WTC11 (cell line): ENCODE measurements at regions not wholly inside any gene's neighbourhood (a gene's known extent, or its start where the extent isn't known, plus 50 kb on each side); places are given as distances from the start of the nearest gene placed in this dataset.

ENCODE experiments used
- ATAC-seq: fragments of 200-7000 bp; cut with Tn5 transposase; 2 replicates; pipeline ENCODE4 v1.10.0; 2021; ENCODE audit warnings: mild to moderate bottlenecking, moderate library complexity
- CTCF ChIA-PET: fragments of 300-600 bp; sonication (Branson Sonifier 250); formaldehyde crosslinking; loops from one replicate; lab custom pipeline; 2021; ENCODE audit warnings: antibody characterized with exemption; lab: Charles Lee
- POLR2A ChIA-PET: fragments of 350-600 bp; sonication (Branson Sonifier 250); formaldehyde crosslinking; loops from one replicate; lab custom pipeline; 2021; ENCODE audit warnings: antibody characterized with exemption; lab: Charles Lee
- DNase-seq: peaks from one replicate; pipeline ENCODE4 v3.0.0; 2021; ENCODE audit warnings: low spot score
- H3K27ac Mint-ChIP-seq: 2 replicates; pipeline ENCODE4 v1.8.0; 2021; ENCODE audit warnings: mixed read lengths
- H3K27me3 Mint-ChIP-seq: 2 replicates; pipeline ENCODE4 v1.8.0; 2021; ENCODE audit warnings: low read depth, mild to moderate bottlenecking, moderate library complexity, mixed read lengths
- H3K36me3 Mint-ChIP-seq: 2 replicates; pipeline ENCODE4 v1.8.0; 2021; ENCODE audit warnings: mixed read lengths
- H3K4me1 Mint-ChIP-seq: 2 replicates; pipeline ENCODE4 v1.8.0; 2022; ENCODE audit warnings: mixed read lengths
- H3K4me3 Mint-ChIP-seq: 2 replicates; pipeline ENCODE4 v1.8.0; 2021; ENCODE audit warnings: mild to moderate bottlenecking, moderate library complexity, mixed read lengths
- H3K9me3 Mint-ChIP-seq: 2 replicates; pipeline ENCODE4 v1.8.0; 2021; ENCODE audit warnings: mixed read lengths
- FOXP1 ChIP-seq: sonication (generic); formaldehyde crosslinking; IDR thresholded peaks from 2 replicates; pipeline ENCODE4 v1.8.0; 2022; ENCODE audit warnings: missing genetic modification reagents, mild to moderate bottlenecking, moderate library complexity, borderline replicate concordance
- GABPB1 ChIP-seq: sonication (generic); formaldehyde crosslinking; IDR thresholded peaks from 2 replicates; pipeline ENCODE4 v1.8.1; 2023; ENCODE audit warnings: mild to moderate bottlenecking, missing genetic modification reagents
- MXD4 ChIP-seq: fragments of 250-450 bp; sonication (Bioruptor Pico); IDR thresholded peaks from 2 replicates; pipeline ENCODE4 v1.8.0; 2021; ENCODE audit warnings: mild to moderate bottlenecking, moderate library complexity, borderline replicate concordance
- SOX15 ChIP-seq: fragments of 250-450 bp; sonication (Bioruptor Pico); IDR thresholded peaks from 2 replicates; pipeline ENCODE4 v1.9.0; 2021; ENCODE audit warnings: mild to moderate bottlenecking
- TEAD1 ChIP-seq: sonication (generic); formaldehyde crosslinking; IDR thresholded peaks from 2 replicates; pipeline ENCODE4 v1.8.0; 2022; ENCODE audit warnings: mild to moderate bottlenecking, missing genetic modification reagents
- TP53 ChIP-seq: sonication (generic); formaldehyde crosslinking; IDR thresholded peaks from 2 replicates; pipeline ENCODE4 v1.8.1; 2023; ENCODE audit warnings: mild to moderate bottlenecking, missing genetic modification reagents
- ZNF121 ChIP-seq: sonication (generic); formaldehyde crosslinking; IDR thresholded peaks from 2 replicates; pipeline ENCODE4 v1.8.0; 2023; ENCODE audit warnings: missing genetic modification reagents
- ZNF232 ChIP-seq: sonication (generic); formaldehyde crosslinking; IDR thresholded peaks from 2 replicates; pipeline ENCODE4 v1.8.0; 2022; ENCODE audit warnings: mild to moderate bottlenecking, missing genetic modification reagents
- ZNF416 ChIP-seq: fragments of 250-450 bp; sonication (Bioruptor Pico); IDR thresholded peaks from 2 replicates; pipeline ENCODE4 v1.9.0; 2021; ENCODE audit warnings: mild to moderate bottlenecking, inconsistent platforms
- TF ChIP-seq, protein P1 (sequence below): fragments of 200-600 bp; IDR thresholded peaks from 2 replicates; pipeline ENCODE4 v1.8.0; 2022; ENCODE audit warnings: antibody characterized with exemption
- TF ChIP-seq, protein P2 (sequence below): sonication (generic); formaldehyde crosslinking; IDR thresholded peaks from 2 replicates; pipeline ENCODE4 v1.8.1; 2023; ENCODE audit warnings: mild to moderate bottlenecking, missing genetic modification reagents
- TF ChIP-seq, protein P3 (sequence below): fragments of 250-450 bp; sonication (Bioruptor Pico); IDR thresholded peaks from 2 replicates; pipeline ENCODE4 v1.9.0; 2021; ENCODE audit warnings: moderate library complexity, mild to moderate bottlenecking, inconsistent platforms, borderline replicate concordance
- TF ChIP-seq, protein P4 (sequence below): sonication (generic); formaldehyde crosslinking; IDR thresholded peaks from 2 replicates; pipeline ENCODE4 v1.8.1; 2023; ENCODE audit warnings: mild to moderate bottlenecking, missing genetic modification reagents, moderate library complexity
- TF ChIP-seq, protein P5 (sequence below): sonication (generic); formaldehyde crosslinking; IDR thresholded peaks from 2 replicates; pipeline ENCODE4 v1.8.0; 2023; ENCODE audit warnings: mild to moderate bottlenecking, missing genetic modification reagents
- TF ChIP-seq, protein P6 (sequence below): sonication (generic); formaldehyde crosslinking; IDR thresholded peaks from 2 replicates; pipeline ENCODE4 v1.8.0; 2022; ENCODE audit warnings: mild to moderate bottlenecking, missing genetic modification reagents
- TF ChIP-seq, protein P7 (sequence below): fragments of 250-450 bp; sonication (Bioruptor Pico); IDR thresholded peaks from 2 replicates; pipeline ENCODE4 v1.9.0; 2021; ENCODE audit warnings: mild to moderate bottlenecking

DNA sequence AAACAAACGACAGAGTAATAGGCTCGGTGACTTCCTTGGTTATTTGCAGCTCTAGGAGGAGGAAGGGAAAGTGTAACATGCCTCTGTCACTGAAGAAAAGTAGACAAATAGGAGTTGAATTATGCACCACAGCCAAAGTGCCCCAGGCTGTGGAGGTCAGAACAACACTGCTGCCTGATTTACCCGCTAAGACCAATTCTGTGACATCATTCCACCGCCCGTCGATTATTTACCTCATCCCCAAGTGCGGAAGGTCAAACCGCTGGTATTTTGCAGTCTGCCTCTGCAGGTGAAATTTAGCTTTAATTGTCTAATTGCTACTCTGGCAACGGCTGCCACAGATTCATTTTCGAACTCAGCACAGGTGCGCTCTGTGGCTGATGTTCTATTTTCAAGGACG lies 106.3 kb upstream of the PRICKLE2 start (continued):
- TF ChIP-seq, protein P1, sequence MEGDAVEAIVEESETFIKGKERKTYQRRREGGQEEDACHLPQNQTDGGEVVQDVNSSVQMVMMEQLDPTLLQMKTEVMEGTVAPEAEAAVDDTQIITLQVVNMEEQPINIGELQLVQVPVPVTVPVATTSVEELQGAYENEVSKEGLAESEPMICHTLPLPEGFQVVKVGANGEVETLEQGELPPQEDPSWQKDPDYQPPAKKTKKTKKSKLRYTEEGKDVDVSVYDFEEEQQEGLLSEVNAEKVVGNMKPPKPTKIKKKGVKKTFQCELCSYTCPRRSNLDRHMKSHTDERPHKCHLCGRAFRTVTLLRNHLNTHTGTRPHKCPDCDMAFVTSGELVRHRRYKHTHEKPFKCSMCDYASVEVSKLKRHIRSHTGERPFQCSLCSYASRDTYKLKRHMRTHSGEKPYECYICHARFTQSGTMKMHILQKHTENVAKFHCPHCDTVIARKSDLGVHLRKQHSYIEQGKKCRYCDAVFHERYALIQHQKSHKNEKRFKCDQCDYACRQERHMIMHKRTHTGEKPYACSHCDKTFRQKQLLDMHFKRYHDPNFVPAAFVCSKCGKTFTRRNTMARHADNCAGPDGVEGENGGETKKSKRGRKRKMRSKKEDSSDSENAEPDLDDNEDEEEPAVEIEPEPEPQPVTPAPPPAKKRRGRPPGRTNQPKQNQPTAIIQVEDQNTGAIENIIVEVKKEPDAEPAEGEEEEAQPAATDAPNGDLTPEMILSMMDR = no peak
- TF ChIP-seq FOXP1 (CRISPR knock-in tag) (no peak), SOX15 (CRISPR knock-in tag) (no peak), MXD4 (CRISPR knock-in tag) (no peak)

DNA sequence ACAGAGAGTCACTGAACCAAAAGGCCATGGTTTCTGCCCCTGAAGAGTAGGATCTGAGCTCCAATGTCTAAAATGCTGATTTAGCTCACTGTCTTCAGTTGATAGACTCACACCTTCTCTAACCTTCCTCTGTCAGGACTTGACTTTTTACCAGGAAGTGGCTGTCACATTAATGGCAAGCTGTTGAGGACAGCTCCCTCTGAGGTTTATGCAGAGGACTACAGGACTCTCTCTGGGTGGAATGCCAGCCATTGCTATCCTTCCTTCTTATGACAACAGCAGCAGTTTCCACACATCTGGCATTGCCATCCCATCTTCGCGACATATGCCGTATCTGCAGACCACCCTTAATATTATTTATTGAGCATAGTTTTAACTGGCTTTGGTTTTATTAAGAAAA lies 103.8 kb upstream of the PRICKLE2 start:
- Mint-ChIP-seq H3K4me3 (no peak overlapping the region), H3K27ac (no peak overlapping the region), H3K36me3 (peaks cover 4% of the 10 kb centered on the region; the same call in 1 of the 2 replicates), H3K9me3 (peaks cover 14% of the 10 kb centered on the region), H3K27me3 (peaks cover 3% of the 10 kb centered on the region; the same call in 1 of the 2 replicates), H3K4me1 (0 out of 2 replicates have a peak, but pooled peaks cover 3% of the 10 kb centered on the region)
- DNase-seq = no peak
- ChIA-PET CTCF (interaction anchor here (0.6 to 1.0 kb wide), 2 partner anchors 10 to 70 kb away, joined by 4 to 7 read pairs; no protein-coding TSS in a partner anchor), POLR2A (no interaction called here)
- TF ChIP-seq, protein P2, sequence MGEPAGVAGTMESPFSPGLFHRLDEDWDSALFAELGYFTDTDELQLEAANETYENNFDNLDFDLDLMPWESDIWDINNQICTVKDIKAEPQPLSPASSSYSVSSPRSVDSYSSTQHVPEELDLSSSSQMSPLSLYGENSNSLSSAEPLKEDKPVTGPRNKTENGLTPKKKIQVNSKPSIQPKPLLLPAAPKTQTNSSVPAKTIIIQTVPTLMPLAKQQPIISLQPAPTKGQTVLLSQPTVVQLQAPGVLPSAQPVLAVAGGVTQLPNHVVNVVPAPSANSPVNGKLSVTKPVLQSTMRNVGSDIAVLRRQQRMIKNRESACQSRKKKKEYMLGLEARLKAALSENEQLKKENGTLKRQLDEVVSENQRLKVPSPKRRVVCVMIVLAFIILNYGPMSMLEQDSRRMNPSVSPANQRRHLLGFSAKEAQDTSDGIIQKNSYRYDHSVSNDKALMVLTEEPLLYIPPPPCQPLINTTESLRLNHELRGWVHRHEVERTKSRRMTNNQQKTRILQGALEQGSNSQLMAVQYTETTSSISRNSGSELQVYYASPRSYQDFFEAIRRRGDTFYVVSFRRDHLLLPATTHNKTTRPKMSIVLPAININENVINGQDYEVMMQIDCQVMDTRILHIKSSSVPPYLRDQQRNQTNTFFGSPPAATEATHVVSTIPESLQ (CRISPR knock-in tag) = no peak
- TF ChIP-seq, protein P3, sequence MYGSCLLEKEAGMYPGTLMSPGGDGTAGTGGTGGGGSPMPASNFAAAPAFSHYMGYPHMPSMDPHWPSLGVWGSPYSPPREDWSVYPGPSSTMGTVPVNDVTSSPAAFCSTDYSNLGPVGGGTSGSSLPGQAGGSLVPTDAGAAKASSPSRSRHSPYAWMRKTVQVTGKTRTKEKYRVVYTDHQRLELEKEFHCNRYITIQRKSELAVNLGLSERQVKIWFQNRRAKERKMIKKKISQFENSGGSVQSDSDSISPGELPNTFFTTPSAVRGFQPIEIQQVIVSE = no peak
- TF ChIP-seq ZNF121 (CRISPR knock-in tag) = no peak
- TF ChIP-seq TP53 (CRISPR knock-in tag) = no peak
- TF ChIP-seq TEAD1 (CRISPR knock-in tag) = no peak
- TF ChIP-seq, protein P4, sequence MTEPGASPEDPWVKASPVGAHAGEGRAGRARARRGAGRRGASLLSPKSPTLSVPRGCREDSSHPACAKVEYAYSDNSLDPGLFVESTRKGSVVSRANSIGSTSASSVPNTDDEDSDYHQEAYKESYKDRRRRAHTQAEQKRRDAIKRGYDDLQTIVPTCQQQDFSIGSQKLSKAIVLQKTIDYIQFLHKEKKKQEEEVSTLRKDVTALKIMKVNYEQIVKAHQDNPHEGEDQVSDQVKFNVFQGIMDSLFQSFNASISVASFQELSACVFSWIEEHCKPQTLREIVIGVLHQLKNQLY (CRISPR knock-in tag) = no peak
- TF ChIP-seq, protein P5, sequence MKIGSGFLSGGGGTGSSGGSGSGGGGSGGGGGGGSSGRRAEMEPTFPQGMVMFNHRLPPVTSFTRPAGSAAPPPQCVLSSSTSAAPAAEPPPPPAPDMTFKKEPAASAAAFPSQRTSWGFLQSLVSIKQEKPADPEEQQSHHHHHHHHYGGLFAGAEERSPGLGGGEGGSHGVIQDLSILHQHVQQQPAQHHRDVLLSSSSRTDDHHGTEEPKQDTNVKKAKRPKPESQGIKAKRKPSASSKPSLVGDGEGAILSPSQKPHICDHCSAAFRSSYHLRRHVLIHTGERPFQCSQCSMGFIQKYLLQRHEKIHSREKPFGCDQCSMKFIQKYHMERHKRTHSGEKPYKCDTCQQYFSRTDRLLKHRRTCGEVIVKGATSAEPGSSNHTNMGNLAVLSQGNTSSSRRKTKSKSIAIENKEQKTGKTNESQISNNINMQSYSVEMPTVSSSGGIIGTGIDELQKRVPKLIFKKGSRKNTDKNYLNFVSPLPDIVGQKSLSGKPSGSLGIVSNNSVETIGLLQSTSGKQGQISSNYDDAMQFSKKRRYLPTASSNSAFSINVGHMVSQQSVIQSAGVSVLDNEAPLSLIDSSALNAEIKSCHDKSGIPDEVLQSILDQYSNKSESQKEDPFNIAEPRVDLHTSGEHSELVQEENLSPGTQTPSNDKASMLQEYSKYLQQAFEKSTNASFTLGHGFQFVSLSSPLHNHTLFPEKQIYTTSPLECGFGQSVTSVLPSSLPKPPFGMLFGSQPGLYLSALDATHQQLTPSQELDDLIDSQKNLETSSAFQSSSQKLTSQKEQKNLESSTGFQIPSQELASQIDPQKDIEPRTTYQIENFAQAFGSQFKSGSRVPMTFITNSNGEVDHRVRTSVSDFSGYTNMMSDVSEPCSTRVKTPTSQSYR (CRISPR knock-in tag) = no peak
- no peak for TF ChIP-seq ZNF416 (CRISPR knock-in tag)
- no peak for TF ChIP-seq GABPB1 (CRISPR knock-in tag)
- TF ChIP-seq, protein P6, sequence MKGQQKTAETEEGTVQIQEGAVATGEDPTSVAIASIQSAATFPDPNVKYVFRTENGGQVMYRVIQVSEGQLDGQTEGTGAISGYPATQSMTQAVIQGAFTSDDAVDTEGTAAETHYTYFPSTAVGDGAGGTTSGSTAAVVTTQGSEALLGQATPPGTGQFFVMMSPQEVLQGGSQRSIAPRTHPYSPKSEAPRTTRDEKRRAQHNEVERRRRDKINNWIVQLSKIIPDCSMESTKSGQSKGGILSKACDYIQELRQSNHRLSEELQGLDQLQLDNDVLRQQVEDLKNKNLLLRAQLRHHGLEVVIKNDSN = no peak
- TF ChIP-seq, protein P7, sequence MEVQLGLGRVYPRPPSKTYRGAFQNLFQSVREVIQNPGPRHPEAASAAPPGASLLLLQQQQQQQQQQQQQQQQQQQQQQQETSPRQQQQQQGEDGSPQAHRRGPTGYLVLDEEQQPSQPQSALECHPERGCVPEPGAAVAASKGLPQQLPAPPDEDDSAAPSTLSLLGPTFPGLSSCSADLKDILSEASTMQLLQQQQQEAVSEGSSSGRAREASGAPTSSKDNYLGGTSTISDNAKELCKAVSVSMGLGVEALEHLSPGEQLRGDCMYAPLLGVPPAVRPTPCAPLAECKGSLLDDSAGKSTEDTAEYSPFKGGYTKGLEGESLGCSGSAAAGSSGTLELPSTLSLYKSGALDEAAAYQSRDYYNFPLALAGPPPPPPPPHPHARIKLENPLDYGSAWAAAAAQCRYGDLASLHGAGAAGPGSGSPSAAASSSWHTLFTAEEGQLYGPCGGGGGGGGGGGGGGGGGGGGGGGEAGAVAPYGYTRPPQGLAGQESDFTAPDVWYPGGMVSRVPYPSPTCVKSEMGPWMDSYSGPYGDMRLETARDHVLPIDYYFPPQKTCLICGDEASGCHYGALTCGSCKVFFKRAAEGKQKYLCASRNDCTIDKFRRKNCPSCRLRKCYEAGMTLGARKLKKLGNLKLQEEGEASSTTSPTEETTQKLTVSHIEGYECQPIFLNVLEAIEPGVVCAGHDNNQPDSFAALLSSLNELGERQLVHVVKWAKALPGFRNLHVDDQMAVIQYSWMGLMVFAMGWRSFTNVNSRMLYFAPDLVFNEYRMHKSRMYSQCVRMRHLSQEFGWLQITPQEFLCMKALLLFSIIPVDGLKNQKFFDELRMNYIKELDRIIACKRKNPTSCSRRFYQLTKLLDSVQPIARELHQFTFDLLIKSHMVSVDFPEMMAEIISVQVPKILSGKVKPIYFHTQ = no peak
- TF ChIP-seq ZNF232 (CRISPR knock-in tag) = no peak
- peak; percentile 59 for ATAC-seq
